ENCODE measurements at regions not wholly inside any gene's neighbourhood (a gene's known extent, or its start where the extent isn't known, plus 50 kb on each side); places are given as distances from the start of the nearest gene placed in this dataset.

- TF ChIP-seq CTCF (IDR thresholded peaks at IDR 0.05): no peak
- TF ChIP-seq POLR2A (IDR thresholded peaks at IDR 0.05): no peak
These were observed 536.7 kb upstream of the JARID2 start for GRCh38 chr6:14709066-14709670.

Measured in body of pancreas (tissue), 4 donors.